ENCODE measurements at regions not wholly inside any gene's neighbourhood (a gene's known extent, or its start where the extent isn't known, plus 50 kb on each side); places are given as distances from the start of the nearest gene placed in this dataset.

GRCh38 chr1:208643005-208643597, 398.9 kb upstream of the PLXNA2 start:
- H3K36me3 ChIP-seq (ENCODE audit: control insufficient read depth, insufficient read depth, low read length), result no peaks in the 10 kb centered on the region
- 57% methylated on average over 5 of the region's 7 CpGs for WGBS (ENCODE audit: insufficient coverage)
- H3K4me3 ChIP-seq (ENCODE audit: low read length), result no peak overlapping the region
- H3K27ac ChIP-seq (ENCODE audit: low read length), result no peak overlapping the region
- DNase-seq, result peak; percentile 35
- H3K4me1 ChIP-seq (ENCODE audit: control insufficient read depth, insufficient read depth, low read length), result peaks cover 9% of the 10 kb centered on the region
- no peaks in the 10 kb centered on the region for H3K9me3 ChIP-seq (replicated peaks; ENCODE audit: control insufficient read depth, low read depth, low read length)
- no peaks in the 10 kb centered on the region for H3K27me3 ChIP-seq (ENCODE audit: control insufficient read depth, insufficient read depth, low read length)

DNA sequence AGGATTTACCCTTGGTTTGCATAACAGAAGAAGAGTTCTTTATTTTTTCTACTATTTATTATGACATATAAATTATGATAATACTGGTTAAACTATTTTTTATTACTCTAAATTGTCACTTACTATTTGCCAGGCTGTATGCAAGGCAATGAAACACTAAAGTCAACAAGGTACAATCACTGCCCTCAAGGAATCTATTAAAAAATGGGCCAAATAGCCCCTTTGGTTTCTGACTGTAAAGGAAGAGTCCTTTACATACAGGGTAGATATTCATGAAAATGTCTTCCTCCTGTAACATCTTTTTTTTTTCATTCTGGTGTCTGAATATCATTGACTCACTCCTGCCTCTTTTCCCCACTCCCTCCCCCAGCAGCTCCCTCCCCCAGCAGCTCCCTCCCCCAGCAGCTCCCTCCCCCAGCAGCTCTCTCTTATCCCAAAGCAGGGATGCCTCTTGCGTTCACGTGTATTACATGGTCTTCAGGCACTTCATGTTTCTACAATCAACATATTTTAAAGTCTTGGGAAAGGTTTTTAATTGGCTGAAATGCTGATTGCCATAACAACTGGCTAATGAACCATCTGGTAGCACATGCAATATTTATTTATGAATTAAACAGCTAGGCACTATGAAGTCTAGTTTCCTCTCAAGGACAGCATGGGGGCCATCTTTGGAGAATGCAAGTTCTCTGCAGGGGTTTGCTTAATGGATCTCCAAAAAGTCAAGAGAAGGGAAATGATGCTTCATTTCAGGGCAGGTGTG, 400.4 kb upstream of the PLXNA2 start:
- Histone ChIP-seq H3K27me3 (ENCODE audit: control insufficient read depth, insufficient read depth, low read length) (no peaks in the 10 kb centered on the region), H3K4me3 (ENCODE audit: low read length) (no peak overlapping the region), H3K9me3 (replicated peaks; ENCODE audit: control insufficient read depth, low read depth, low read length) (no peaks in the 10 kb centered on the region), H3K36me3 (ENCODE audit: control insufficient read depth, insufficient read depth, low read length) (no peaks in the 10 kb centered on the region), H3K27ac (ENCODE audit: low read length) (no peak overlapping the region), H3K4me1 (ENCODE audit: control insufficient read depth, insufficient read depth, low read length) (peaks cover 9% of the 10 kb centered on the region)
- no CpG with 5 or more reads among the region's 2 CpGs for WGBS (ENCODE audit: insufficient coverage)
- DNase-seq, result no peak

DNA sequence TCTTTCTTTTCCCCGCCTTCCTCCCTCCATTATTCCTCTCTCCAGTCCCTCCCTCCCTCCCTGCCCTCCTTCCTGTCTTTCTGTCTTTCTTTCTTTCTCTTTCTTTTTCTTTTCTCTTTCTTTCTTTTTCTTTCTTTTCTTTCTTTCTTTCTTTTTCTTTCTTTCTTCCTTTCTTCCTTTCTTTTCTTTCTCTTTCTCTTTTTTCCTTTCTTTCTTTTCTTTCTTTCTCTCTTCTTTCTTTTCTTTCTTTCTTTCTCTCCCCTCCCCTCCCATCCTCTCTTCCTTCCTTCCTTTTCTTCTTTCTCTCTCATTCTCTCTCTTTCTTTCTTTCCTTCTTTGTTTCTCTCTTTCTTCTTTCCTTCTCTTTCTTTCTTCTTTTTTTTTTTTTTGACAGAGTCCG, 402.2 kb upstream of the PLXNA2 start:
- Histone ChIP-seq H3K27me3 (ENCODE audit: control insufficient read depth, insufficient read depth, low read length) (no peaks in the 10 kb centered on the region), H3K9me3 (replicated peaks; ENCODE audit: control insufficient read depth, low read depth, low read length) (no peaks in the 10 kb centered on the region), H3K4me1 (ENCODE audit: control insufficient read depth, insufficient read depth, low read length) (peaks cover 9% of the 10 kb centered on the region), H3K27ac (ENCODE audit: low read length) (no peak overlapping the region), H3K36me3 (ENCODE audit: control insufficient read depth, insufficient read depth, low read length) (no peaks in the 10 kb centered on the region), H3K4me3 (ENCODE audit: low read length) (no peak overlapping the region)
- 77% methylated on average over 1 of the region's 2 CpGs for WGBS (ENCODE audit: insufficient coverage)
- no peak for DNase-seq

GRCh38 chr1:208648146-208648545, 404.0 kb upstream of the PLXNA2 start:
- peaks cover 2% of the 10 kb centered on the region for H3K4me1 ChIP-seq (ENCODE audit: control insufficient read depth, insufficient read depth, low read length)
- H3K36me3 ChIP-seq (ENCODE audit: control insufficient read depth, insufficient read depth, low read length), result no peaks in the 10 kb centered on the region
- H3K27me3 ChIP-seq (ENCODE audit: control insufficient read depth, insufficient read depth, low read length), result no peaks in the 10 kb centered on the region
- H3K9me3 ChIP-seq (replicated peaks; ENCODE audit: control insufficient read depth, low read depth, low read length), result no peaks in the 10 kb centered on the region
- H3K4me3 ChIP-seq (ENCODE audit: low read length), result no peak overlapping the region
- DNase-seq, result no peak
- H3K27ac ChIP-seq (ENCODE audit: low read length), result no peak overlapping the region
- WGBS (ENCODE audit: insufficient coverage), result no CpG with 5 or more reads among the region's 3 CpGs

GRCh38 chr1:208652296-208653160, 408.3 kb upstream of the PLXNA2 start:
- no peaks in the 10 kb centered on the region for H3K4me1 ChIP-seq (ENCODE audit: control insufficient read depth, insufficient read depth, low read length)
- H3K27ac ChIP-seq (ENCODE audit: low read length), result no peak overlapping the region
- no peaks in the 10 kb centered on the region for H3K27me3 ChIP-seq (ENCODE audit: control insufficient read depth, insufficient read depth, low read length)
- no peak overlapping the region for H3K4me3 ChIP-seq (ENCODE audit: low read length)
- WGBS (ENCODE audit: insufficient coverage), result 0% methylated on average over 4 of the region's 8 CpGs
- peak; percentile 88 for DNase-seq
- H3K36me3 ChIP-seq (ENCODE audit: control insufficient read depth, insufficient read depth, low read length), result no peaks in the 10 kb centered on the region
- no peaks in the 10 kb centered on the region for H3K9me3 ChIP-seq (replicated peaks; ENCODE audit: control insufficient read depth, low read depth, low read length)

GRCh38 chr1:208653426-208653825, 409.2 kb upstream of the PLXNA2 start:
- no peaks in the 10 kb centered on the region for H3K27me3 ChIP-seq (ENCODE audit: control insufficient read depth, insufficient read depth, low read length)
- H3K4me3 ChIP-seq (ENCODE audit: low read length), result no peak overlapping the region
- H3K27ac ChIP-seq (ENCODE audit: low read length), result no peak overlapping the region
- no peaks in the 10 kb centered on the region for H3K4me1 ChIP-seq (ENCODE audit: control insufficient read depth, insufficient read depth, low read length)
- DNase-seq, result no peak
- H3K9me3 ChIP-seq (replicated peaks; ENCODE audit: control insufficient read depth, low read depth, low read length), result no peaks in the 10 kb centered on the region
- no peaks in the 10 kb centered on the region for H3K36me3 ChIP-seq (ENCODE audit: control insufficient read depth, insufficient read depth, low read length)
- 100% methylated on average over 1 of the region's 4 CpGs for WGBS (ENCODE audit: insufficient coverage)

DNA sequence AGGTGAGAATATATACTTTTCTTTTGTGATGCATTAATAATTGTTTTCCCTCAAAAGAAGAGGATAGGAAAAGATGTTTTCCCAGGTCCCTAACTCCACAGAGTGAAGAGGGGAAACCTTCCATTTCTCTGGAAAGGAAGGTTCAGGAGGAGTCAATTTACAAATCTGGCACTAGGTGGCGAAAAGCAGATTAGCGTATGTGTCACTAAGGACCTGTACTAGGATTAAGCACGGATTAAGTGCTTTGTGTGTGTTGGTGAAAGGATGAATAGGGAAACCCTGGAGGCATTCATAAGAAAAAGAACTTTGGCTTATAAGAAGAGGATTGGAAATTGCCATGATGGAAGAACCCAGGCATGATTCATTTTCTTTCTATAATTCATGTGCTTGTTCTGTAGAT, 410.1 kb upstream of the PLXNA2 start:
- Histone ChIP-seq H3K36me3 (ENCODE audit: control insufficient read depth, insufficient read depth, low read length) (no peaks in the 10 kb centered on the region), H3K4me1 (ENCODE audit: control insufficient read depth, insufficient read depth, low read length) (no peaks in the 10 kb centered on the region), H3K27ac (ENCODE audit: low read length) (no peak overlapping the region), H3K9me3 (replicated peaks; ENCODE audit: control insufficient read depth, low read depth, low read length) (no peaks in the 10 kb centered on the region), H3K27me3 (ENCODE audit: control insufficient read depth, insufficient read depth, low read length) (no peaks in the 10 kb centered on the region), H3K4me3 (ENCODE audit: low read length) (no peak overlapping the region)
- DNase-seq, result no peak
- 64% methylated on average over 2 of the region's 3 CpGs for WGBS (ENCODE audit: insufficient coverage)

DNA sequence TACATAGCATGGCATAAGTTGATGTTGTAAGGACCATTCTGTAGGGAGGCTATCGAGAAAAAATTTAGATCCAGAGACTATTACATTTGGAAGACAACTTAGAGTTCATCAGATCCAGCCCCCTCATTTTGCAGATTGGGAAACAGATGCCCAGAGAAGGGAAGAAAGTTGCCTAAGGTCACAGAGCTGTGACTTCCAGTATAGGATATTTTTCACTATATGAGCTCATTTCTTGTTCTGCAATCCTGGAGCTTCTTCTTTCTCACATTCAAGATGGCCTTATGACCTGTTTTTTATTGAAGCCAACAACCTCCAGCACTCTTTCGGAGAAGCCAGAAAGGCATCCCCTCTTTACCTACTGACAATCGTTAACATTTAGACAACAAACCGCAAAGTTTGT, 421.8 kb upstream of the PLXNA2 start:
- Histone ChIP-seq H3K36me3 (ENCODE audit: control insufficient read depth, insufficient read depth, low read length) (no peaks in the 10 kb centered on the region), H3K27me3 (ENCODE audit: control insufficient read depth, insufficient read depth, low read length) (no peaks in the 10 kb centered on the region), H3K9me3 (replicated peaks; ENCODE audit: control insufficient read depth, low read depth, low read length) (no peaks in the 10 kb centered on the region), H3K27ac (ENCODE audit: low read length) (no peak overlapping the region), H3K4me3 (ENCODE audit: low read length) (no peak overlapping the region), H3K4me1 (ENCODE audit: control insufficient read depth, insufficient read depth, low read length) (no peaks in the 10 kb centered on the region)
- WGBS (ENCODE audit: insufficient coverage), result 100% methylated on average over 1 of the region's 4 CpGs
- no peak for DNase-seq

GRCh38 chr1:208668991-208669390, 424.8 kb upstream of the PLXNA2 start:
- Histone ChIP-seq H3K36me3 (ENCODE audit: control insufficient read depth, insufficient read depth, low read length) (no peaks in the 10 kb centered on the region), H3K27me3 (ENCODE audit: control insufficient read depth, insufficient read depth, low read length) (no peaks in the 10 kb centered on the region), H3K4me1 (ENCODE audit: control insufficient read depth, insufficient read depth, low read length) (no peaks in the 10 kb centered on the region), H3K4me3 (ENCODE audit: low read length) (no peak overlapping the region), H3K27ac (ENCODE audit: low read length) (no peak overlapping the region), H3K9me3 (replicated peaks; ENCODE audit: control insufficient read depth, low read depth, low read length) (no peaks in the 10 kb centered on the region)
- WGBS (ENCODE audit: insufficient coverage), result 57% methylated on average over 1 of the region's 1 CpG
- DNase-seq, result peak; percentile 14

- Histone ChIP-seq H3K27ac (ENCODE audit: low read length) (no peak overlapping the region), H3K9me3 (replicated peaks; ENCODE audit: control insufficient read depth, low read depth, low read length) (no peaks in the 10 kb centered on the region), H3K27me3 (ENCODE audit: control insufficient read depth, insufficient read depth, low read length) (no peaks in the 10 kb centered on the region), H3K36me3 (ENCODE audit: control insufficient read depth, insufficient read depth, low read length) (no peaks in the 10 kb centered on the region), H3K4me1 (ENCODE audit: control insufficient read depth, insufficient read depth, low read length) (no peaks in the 10 kb centered on the region), H3K4me3 (ENCODE audit: low read length) (no peak overlapping the region)
- no peak for DNase-seq
- WGBS (ENCODE audit: insufficient coverage), result no CpG with 5 or more reads among the region's 2 CpGs
Observed at GRCh38 chr1:208670778-208671177, 426.6 kb upstream of the PLXNA2 start.
